ENCODE measurements at regions not wholly inside any gene's neighbourhood (a gene's known extent, or its start where the extent isn't known, plus 50 kb on each side); places are given as distances from the start of the nearest gene placed in this dataset.

- DNase-seq: no peak
Measured at GRCh38 chr7:25834050-25834449, 317.9 kb upstream of the NFE2L3 start.

DNA sequence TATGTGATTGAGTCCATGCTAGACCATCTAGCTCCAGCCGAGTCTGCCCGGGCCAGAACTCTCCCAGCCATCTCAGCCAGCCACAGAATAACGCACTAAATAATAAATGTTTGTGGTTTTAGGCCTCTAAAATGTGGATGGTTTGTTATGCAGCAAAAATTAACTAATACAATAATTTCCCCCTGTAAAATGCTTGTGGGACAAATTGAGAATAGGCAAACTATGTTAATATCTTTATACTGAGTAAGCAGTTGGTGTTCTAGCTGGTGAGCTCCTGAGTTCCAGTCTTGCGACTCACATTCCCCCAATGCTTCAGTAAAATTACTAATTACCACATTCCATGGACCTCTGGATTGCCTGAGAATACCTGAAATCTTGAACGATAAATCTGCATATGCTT is 316.8 kb upstream of the NFE2L3 start:
- no peak for DNase-seq

DNA sequence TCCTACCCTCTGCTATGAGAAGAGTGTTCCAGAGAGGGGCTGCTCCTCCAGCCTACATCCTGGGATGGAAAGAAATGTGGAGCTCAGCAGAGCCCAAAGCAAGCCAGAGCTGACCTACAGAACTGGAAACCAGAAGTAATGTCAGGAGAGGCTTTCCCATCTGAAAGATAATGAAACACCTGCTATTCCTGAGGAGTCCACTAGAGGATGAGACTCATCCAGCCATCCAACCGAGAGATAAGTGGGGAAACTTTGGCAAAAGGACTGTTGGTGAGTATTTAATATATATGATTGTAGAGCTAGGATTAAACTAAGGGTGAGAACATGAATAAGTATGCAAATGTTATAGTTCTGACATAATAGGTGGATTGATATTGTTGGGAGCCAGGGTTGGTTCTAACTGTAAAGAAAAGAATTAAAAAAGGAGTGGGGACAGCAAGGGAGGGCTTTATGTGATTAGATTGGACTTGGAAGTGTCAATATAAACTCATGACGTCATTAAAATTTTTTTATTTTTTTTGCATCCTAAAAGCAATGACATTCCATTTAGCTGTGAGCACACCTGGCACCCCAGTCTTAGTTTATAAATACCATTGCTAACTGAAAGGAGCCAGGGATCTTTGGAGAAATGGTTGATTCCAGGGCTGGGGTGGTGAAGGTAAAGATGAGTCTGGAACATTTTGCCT is 312.8 kb upstream of the NFE2L3 start:
- DNase-seq: no peak

- no peak for DNase-seq
Measured at GRCh38 chr7:25840209-25840792, 311.7 kb upstream of the NFE2L3 start.

DNA sequence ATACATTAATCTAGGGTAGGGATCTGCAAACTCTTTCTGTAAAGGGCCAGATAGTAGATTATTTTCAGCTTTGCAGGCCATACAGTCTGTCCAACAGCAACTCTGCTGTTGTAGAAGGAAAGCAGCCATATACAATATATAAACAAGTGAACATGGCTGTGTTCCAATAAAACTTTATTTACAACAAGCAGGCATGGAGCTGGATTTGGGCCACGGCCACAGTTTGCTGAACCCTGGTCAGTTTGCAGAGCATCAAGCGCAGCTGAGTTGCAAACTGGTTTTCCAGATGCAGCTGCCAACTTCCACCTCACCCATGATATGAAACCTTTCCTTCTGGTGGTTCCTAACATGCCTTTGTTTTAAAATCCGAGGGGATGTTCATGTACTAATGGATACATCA is 310.4 kb upstream of the NFE2L3 start:
- DNase-seq: no peak

- no peak for DNase-seq
Measured at GRCh38 chr7:25842201-25842733, 309.7 kb upstream of the NFE2L3 start.

GRCh38 chr7:25843467-25843866 is 308.5 kb upstream of the NFE2L3 start:
- DNase-seq: no peak

DNA sequence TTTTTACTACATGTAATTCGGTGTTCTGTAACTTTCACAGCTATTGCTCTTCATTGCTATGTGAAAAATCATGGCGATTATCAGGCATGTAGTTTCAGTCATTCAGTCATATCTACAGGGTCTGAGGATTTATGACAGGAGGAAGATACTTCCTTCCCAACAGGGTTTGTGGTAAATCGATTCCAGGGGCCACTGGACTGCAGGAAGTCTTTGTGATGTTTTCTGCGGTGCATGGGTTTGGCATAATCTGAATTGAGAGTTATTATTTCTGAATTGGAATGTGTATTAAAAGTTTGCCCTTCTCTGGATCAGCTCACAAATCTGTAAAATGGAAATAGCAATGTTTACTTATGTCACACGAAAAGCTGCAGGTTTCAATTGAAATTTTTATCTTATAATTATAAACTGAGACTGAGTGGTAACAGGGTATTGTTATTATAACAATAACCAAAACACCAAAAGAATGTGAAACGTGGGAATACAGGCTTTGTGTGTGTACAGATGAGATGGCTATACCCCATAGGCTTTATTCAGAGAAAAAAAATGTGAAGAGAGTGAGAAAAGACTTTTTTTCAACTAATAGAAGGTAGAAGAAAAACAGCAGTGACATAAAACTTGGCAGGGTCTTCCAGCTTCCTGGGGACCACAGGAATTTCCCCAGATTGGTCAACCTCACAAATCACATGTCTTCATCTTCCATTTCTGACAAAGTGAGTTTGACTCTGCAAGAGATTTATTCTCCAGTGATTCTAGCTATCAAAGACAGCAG is 307.7 kb upstream of the NFE2L3 start:
- DNase-seq: no peak

- DNase-seq: no peak
Measured at GRCh38 chr7:25845464-25845863, 306.5 kb upstream of the NFE2L3 start.

GRCh38 chr7:25846722-25847121 is 305.3 kb upstream of the NFE2L3 start:
- DNase-seq: peak in 8 of 56 donors; percentile 13 to 40 (median 36)

DNA sequence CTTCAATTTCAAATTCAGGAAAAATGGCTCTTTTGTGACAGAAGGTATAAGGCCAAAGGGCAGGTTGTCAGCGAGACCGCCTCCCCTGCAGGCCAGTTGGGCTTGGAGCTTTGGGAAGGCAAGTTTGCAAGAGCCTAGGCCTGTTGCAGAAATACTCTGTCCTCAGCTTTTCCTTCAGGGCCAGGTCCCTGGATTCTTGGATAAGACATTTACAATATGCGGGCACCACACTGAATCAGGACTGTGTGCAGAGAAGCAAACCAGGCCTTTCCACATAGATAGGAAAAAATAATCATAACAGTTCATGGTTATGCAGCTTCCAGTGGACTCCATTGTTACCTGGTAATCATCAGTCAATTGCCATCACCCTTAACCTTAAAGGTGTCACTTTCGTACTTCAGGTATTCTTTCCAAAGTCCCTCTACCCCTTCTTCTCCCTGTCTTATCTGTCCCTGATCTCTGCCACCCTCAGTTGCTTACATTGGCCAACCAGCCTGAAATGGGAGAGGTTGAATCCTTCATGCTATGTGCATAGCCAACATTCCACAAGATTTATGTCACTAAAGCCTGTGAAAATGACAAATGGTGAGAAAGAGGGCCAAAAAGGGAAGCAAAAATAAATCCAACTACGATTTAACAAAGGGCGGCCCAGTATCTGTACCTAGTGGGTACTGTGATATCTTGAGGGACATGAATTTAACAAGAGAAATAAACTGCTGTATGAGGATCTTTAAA is 304.5 kb upstream of the NFE2L3 start:
- no peak for DNase-seq

DNA sequence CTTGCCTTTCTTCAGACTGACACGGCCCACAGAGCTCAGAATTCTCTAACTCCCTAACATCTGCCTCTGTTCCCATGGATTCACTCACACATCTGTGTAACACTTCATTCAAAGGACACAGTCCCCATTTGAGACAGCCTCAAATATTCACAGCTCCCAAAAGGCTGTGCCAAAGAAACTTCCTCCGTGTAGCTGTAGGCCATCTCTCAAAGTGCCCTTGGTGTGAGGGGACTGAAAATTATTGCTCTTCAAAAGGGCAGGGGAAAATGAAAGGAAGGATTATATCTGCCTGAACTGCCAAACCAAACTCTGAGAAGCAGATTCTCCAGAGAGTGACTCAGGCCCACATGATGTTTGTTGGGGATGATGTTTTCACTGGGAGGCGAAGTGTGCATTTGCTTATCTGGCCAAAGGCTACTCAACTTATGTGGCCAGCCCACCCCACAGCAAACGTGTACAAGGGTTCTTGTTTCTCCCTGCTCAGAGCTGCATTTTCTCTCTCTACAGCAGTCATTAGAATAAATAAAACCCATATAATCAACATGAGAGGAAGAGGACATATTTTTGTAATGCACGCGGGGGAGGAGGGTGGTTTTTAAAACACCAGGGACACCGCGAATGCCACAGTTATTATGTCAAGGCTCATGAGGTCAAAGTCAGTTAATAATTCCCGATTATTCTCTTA is 302.4 kb upstream of the NFE2L3 start:
- peak in 8 of 56 donors; percentile 20 to 65 (median 43) for DNase-seq

- DNase-seq: no peak
Measured at GRCh38 chr7:25850216-25850615, 301.8 kb upstream of the NFE2L3 start.

- DNase-seq: no peak
Measured at GRCh38 chr7:25850735-25851134, 301.3 kb upstream of the NFE2L3 start.

DNA sequence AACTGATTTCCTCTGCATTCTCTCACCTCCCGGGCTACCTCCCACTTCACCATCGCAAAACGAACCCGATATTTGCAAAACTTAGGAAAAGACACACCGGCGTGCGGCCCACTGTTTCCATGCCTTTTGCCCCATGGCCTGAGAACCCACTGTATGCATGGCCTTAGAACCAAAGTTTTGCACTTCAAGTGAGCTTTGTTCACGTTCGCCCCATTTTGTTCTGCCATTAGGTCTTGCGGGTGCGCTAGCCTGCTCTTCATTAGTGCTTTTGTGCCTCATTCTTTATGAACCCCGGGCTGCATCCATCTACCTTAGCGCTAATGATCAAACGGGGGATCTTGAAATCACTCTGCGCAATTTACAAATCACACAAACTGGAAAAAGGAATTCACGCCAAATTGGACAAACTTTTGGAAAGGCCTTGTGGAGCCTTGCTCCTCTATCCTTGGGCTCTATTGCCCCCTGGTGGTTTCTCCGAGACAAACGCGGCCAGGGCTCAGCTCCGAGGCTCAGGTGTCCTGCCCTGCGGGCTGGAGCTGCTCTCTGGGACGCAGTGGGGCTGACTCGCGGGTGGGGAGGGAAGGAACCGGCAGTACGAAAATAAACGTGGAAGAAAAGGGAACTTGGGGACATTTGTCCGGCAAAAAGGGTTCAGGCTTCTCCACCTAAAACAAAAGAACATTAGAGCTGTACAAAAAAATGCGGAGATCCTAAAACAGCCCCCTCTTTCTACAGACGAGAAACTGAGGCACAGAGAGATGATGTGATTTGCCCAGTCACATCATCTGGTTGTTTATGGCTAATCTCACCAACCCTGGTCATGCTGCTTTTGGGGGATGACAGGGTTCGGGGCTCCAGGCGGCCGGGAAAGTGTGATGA is 300.4 kb upstream of the NFE2L3 start:
- DNase-seq: peak in 53 of 56 donors; percentile 5 to 85 (median 63)

DNA sequence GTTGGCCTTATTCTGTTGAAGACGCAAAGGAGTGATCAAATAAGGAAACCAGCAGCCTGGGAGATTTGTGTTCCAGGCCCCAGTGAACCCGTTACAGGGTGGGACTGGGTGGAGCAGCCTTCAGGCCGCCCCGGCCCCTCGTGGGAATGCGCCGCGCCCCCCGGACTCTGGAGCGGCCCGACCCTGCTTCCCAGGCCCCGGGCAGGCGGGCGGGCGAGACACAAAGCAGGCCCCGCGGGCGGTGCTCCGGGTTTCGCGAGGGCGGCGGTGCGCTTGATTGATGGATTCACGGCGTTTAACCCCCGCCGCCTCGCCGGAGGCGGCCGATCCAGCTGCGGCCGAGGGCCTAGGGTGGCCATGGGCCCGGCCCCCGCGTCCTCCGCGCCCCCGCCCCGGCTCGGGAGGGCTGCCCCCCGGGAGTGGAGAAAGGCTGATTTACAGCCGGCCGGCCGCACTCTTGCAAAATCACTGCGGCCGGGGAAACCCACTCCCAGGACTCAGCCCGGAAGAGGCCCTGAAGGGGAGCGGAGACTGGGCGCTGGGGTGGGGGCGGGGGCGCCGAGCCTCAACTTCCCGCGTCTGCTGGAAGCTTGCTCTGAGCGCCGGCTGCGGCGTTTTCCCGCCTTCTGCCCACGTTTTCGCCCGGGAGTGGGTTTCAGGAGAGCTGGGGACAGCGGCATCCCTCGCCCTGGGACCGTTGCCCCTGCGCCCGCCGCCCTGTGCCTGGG is 299.6 kb upstream of the NFE2L3 start:
- DNase-seq: no peak

- no peak for DNase-seq
Measured at GRCh38 chr7:25852939-25853271, 299.1 kb upstream of the NFE2L3 start.

DNA sequence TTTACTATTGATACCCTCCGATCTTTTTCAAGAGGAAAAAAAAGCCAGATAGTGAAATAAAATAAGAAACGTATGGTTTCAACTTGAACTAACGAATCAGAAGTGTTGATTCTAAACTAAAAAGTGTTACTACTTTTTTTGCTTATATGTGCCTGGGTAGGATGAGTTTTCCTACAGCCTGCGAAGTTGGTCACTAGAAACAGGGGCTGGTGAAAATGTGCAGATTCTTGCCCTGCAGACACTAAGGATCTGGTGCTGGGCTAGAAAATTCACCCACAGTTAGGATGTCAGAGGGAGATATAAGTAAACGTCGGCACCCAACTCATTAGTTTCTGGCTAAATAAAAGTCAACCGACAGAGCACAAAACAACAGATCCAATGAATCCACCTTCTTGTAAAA is 298.7 kb upstream of the NFE2L3 start:
- no peak for DNase-seq

DNA sequence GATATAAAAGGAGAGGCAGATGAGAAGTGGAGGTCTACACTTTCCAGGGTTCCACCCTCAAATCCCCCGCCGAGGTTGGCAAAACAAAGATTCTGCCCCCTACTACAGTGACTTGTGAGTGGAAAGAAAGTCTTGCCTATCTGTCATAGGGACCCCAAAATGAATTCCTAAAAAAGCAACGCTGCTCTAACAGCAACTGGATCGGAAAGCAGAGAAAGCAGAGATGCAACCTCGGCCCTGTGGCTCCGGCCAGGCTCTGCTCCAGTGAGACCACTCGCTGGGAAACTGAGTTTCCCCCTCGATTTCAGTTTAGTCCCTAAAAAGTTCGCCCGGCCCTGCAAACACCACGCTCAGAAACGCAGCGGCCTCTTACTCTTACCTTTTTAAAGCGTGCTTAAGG is 297.9 kb upstream of the NFE2L3 start:
- DNase-seq: no peak
